ENCODE measurements at regions not wholly inside any gene's neighbourhood (a gene's known extent, or its start where the extent isn't known, plus 50 kb on each side); places are given as distances from the start of the nearest gene placed in this dataset.

DNA sequence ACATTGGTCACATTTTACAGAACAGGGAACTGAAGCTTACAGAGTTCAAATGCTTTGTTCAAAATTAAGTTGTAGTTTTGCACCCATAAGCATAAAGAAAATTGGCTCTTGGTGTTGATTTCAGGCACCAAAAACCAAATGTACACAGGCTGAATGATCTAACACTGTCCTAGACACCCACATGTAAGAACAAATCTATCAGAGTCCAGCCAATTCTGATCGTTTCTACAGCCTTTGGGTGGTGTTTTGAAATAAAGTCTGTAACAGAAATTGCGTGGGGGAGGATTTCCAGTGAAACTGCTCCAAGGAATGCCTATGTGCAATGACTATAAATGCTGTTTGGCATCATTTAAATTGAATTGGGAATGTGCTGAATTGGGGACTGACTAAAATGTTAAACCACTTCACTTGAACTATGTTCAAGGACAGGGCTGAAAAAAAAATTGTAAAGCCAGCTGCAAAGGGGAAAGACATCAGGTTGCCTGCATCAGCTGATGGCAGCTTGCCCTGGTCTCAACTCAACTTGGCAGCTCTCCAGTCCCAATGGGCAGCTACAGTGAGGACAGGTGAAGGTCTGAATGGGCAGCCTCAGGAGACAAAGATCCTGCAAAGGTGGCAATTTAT, 92.2 kb upstream of the TRPC7 start:
- no peak overlapping the region for H3K9ac ChIP-seq (replicated peaks in 1 of 4; ENCODE audit: extremely low read depth in 1 of 4, low read depth in 3 of 4, low read length in 3 of 4)
- no peak overlapping the region for H4K8ac ChIP-seq (ENCODE audit: extremely low read depth, insufficient read depth, low read length)
- no peak overlapping the region for H2BK15ac ChIP-seq (ENCODE audit: low read length)
- H3K4me2 ChIP-seq (ENCODE audit: insufficient read depth in 1 of 2, low read depth in 2 of 2, low read length in 2 of 2): no peak overlapping the region
- FAIRE-seq: no peak
- H3K23me2 ChIP-seq (ENCODE audit: low read depth, low read length): no peaks in the 10 kb centered on the region
- no peak for DNase-seq (ENCODE audit: low read depth in 1 of 2, low spot score in 2 of 2)
- no peak overlapping the region for H2AK5ac ChIP-seq (ENCODE audit: low read depth, low read length)
- TF ChIP-seq CREB1 (IDR thresholded peaks at IDR 0.05): no peak
- no peak for TF ChIP-seq TCF12 (IDR thresholded peaks at IDR 0.05; ENCODE audit: low read depth, low read length)
- no peak for TF ChIP-seq HDAC6 (IDR thresholded peaks at IDR 0.05; ENCODE audit: low read depth, low read length)
- TF ChIP-seq CTBP2 (IDR thresholded peaks at IDR 0.05; ENCODE audit: borderline replicate concordance, insufficient read depth, insufficient read length, low read length): no peak
- no peak for TF ChIP-seq GTF2F1 (IDR thresholded peaks at IDR 0.05; ENCODE audit: borderline replicate concordance, low read depth, low read length)
- no peak for TF ChIP-seq SP4 (IDR thresholded peaks at IDR 0.05; ENCODE audit: low read length)
- TF ChIP-seq POU5F1 (IDR thresholded peaks at IDR 0.05; ENCODE audit: low read depth, low read length): no peak
- no peak for TF ChIP-seq HDAC2 (IDR thresholded peaks at IDR 0.05; ENCODE audit: borderline replicate concordance in 1 of 2, low read depth in 2 of 2, low read length in 2 of 2)
- TF ChIP-seq TAF1 (IDR thresholded peaks at IDR 0.05; ENCODE audit: low read depth, low read length): no peak
- TF ChIP-seq SRF (IDR thresholded peaks at IDR 0.05; ENCODE audit: low read depth, low read length): no peak
- TF ChIP-seq MAFK (IDR thresholded peaks at IDR 0.05; ENCODE audit: low read depth, low read length): no peak
- H2BK120ac ChIP-seq (replicated peaks; ENCODE audit: low read depth, low read length): no peak overlapping the region
- no peaks in the 10 kb centered on the region for H3K4me1 ChIP-seq (replicated peaks in 1 of 4; ENCODE audit: control insufficient read depth in 3 of 4, insufficient read depth in 4 of 4, low read length in 3 of 4)
- no peak overlapping the region for H3K23ac ChIP-seq (ENCODE audit: insufficient read length)
- H3K9me3 ChIP-seq (ENCODE audit: insufficient read depth in 2 of 2, low read depth in 1 of 2, low read length in 1 of 2): no peaks in the 10 kb centered on the region
- no peak overlapping the region for H3K14ac ChIP-seq (ENCODE audit: insufficient read length)
- H3K56ac ChIP-seq (replicated peaks; ENCODE audit: insufficient read length, low read depth, low read length): no peak overlapping the region
- H3K79me2 ChIP-seq (ENCODE audit: control insufficient read depth in 1 of 2, insufficient read depth in 2 of 2, low read length in 2 of 2): no peaks in the 10 kb centered on the region
- H2BK12ac ChIP-seq (ENCODE audit: low read depth, low read length): no peak overlapping the region
- no peak overlapping the region for H3K4me3 ChIP-seq (ENCODE audit: extremely low read depth in 1 of 4, insufficient read depth in 2 of 4, low read depth in 3 of 4, low read length in 4 of 4)
- H3K18ac ChIP-seq (ENCODE audit: extremely low read depth, low read length): no peak overlapping the region
- H2AFZ ChIP-seq (ENCODE audit: low read length): no peak overlapping the region
- no peaks in the 10 kb centered on the region for H4K20me1 ChIP-seq (replicated peaks in 1 of 2; ENCODE audit: control insufficient read depth in 1 of 2, insufficient read depth in 2 of 2, low read length in 2 of 2)
- no peak overlapping the region for H4K91ac ChIP-seq (replicated peaks; ENCODE audit: insufficient read length, low read length)
- H3K27me3 ChIP-seq (replicated peaks in 1 of 4; ENCODE audit: control insufficient read depth in 3 of 4, extremely low read depth in 1 of 4, insufficient read depth in 3 of 4, low read length in 3 of 4): no peaks in the 10 kb centered on the region
- POLR2A ChIA-PET (ENCODE audit: partially characterized antibody): no interaction called here
- H2BK5ac ChIP-seq (ENCODE audit: low read depth, low read length): no peak overlapping the region
- no peaks in the 10 kb centered on the region for H3K36me3 ChIP-seq (ENCODE audit: control insufficient read depth in 2 of 4, insufficient read depth in 4 of 4, low read length in 3 of 4)
- CTCF ChIA-PET (ENCODE audit: partially characterized antibody): interaction anchor here (1.1 to 1.3 kb wide), 3 partner anchors 11 to 13 kb away, joined by 3 to 7 read pairs (median 5); no protein-coding TSS in a partner anchor
- no peak overlapping the region for H3K4ac ChIP-seq (replicated peaks; ENCODE audit: insufficient read length, low read depth, low read length)
- H4K5ac ChIP-seq (ENCODE audit: insufficient read length, low read depth, low read length): no peak overlapping the region
- no peak overlapping the region for H3K27ac ChIP-seq (ENCODE audit: low read depth, low read length)
- H2BK20ac ChIP-seq (ENCODE audit: low read length): no peak overlapping the region
- H3K79me1 ChIP-seq (ENCODE audit: low read depth, low read length): no peaks in the 10 kb centered on the region
- 90% methylated on average over 2 of the region's 2 CpGs; no CpG with 5 or more reads in 1 of the 2 experiments for WGBS, 2 experiments (ENCODE audit: extremely low coverage in 1 of 2, insufficient coverage in 1 of 2, insufficient read length in 1 of 2, insufficient replicate concordance in 2 of 2, low coverage in 1 of 2, low lambda C conversion rate in 2 of 2, missing lambda C conversion rate in 1 of 2)

Data from H1 (cell line).